CD4-positive, alpha-beta T cell treated with Interleukin-6 for 4 hours (primary cell): ENCODE measurements at regions not wholly inside any gene's neighbourhood (a gene's known extent, or its start where the extent isn't known, plus 50 kb on each side); places are given as distances from the start of the nearest gene placed in this dataset.

Source experiments
- DNase-seq: peaks from one replicate; pipeline ENCODE4 v3.0.0-alpha.2; 2020; ENCODE audit warnings: mixed read lengths

DNA sequence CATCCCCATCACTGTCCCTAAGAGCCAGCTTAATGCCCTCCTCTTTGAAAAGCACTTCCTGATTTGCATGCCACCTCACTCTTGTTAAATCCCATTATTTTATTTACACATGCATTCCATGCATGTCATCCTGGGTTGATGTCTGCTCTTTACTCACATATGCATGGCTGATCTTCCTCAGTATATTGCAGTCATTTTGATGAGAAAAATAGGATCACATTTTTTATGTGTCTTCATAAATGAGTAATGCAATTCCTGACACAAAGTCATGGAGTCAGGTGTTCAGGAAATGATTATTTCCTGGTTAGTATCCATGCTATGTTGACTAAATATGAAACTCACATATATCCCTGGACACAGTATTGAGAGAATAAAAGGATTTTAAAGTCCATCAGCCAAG lies 204.7 kb downstream of the SLIT2 start:
- no peak for DNase-seq

DNA sequence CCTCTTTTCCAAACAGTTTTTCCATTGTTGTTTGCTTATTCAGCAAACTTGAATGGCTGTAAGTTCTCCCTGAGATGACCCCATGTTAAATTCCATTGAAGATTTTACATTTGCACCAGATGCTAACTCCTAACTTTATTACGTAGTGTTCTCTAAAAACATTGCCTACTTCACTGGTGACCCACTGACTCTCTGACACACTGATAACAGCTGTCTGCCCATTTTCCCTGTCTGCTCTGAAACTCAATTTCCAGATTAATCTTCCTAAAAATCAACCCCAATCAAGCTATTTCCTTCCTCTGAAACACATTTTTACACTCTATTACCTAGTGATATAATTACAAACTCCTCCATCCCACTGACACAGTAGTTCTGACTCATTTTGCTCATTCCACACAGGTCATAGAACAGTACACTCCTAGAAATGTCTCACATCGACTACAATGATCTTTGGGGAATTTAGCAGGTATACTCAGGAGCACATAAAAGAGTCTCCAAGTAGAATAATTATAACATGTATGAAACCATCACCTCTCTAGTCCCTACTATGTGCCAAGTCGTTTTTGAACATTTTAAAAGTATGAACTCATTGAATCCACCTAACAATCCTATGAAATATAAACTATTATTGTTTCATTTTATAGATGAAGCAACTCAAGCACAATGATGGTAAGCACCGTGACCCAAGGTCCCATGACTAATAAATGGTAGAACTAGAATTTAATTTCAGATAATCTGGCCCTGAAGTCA lies 210.9 kb downstream of the SLIT2 start:
- no peak for DNase-seq

DNA sequence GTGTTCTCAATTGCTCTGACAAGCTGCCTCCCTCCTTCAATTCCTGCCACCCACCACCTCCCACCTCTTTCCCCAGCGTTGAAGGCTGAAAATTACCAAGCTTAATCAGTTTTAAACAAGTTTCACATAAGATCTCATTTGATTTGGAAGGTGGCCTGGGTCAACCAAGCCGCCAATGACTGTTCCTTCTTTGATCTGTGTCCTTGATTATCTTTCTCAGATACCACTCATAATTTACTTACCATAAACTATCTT lies 211.4 kb downstream of the SLIT2 start:
- no peak for DNase-seq

DNA sequence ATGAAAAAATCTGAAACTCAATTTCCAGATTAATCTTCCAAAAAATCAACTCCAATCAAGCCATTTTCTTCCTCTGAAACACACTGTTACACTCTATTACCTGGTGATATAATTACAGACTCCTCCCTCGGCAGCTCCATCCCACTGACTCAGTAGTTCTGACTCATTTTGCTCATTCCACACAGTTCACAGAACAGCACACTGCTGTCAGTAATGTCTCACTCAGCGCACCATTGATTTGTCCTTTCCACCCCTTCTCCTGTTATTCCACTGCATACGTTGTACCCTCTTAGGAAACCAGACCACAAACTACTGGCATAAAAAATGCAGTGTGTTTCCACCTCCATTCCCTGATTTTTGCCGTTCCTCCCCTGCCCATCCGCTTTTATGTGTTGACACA lies 212.7 kb downstream of the SLIT2 start:
- DNase-seq, result no peak

DNA sequence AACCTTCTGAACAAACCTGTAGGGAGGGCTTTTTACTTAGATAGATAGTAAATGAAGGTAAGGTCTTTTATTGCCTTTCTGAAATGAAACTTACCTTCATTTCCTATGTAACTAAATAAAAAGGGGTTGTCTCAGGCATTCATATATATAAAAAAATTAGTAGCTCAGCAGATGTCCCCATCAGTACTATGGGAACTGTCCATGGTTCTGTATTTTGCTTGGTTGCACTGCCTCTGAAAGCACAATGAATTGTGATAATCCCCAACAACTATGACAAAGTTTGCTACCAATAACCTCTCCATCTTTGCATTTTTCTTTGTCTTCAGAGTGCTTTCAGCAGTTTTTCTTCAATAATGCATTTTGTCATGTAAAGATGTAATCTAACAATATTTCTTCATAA lies 222.4 kb downstream of the SLIT2 start:
- no peak for DNase-seq

DNA sequence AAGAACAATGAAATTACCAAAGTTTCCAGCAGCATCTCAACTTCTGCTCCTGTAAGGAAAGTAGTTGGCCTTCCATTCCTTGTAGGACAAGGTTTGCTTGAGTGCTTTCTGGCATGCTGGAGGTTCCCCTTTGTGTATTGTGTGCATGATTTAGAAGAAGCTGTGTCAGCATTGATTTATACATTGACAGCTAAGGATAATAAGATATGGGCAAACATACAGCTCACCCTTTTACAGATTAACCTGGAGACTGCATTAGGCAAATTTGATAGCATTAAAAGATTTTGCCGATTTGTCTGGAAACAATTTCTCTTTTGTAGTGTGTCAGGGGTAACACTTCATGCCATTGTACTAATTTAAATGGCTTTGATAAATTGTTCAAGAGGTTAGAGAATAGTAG lies 221.8 kb upstream of the PACRGL start:
- no peak for DNase-seq

DNA sequence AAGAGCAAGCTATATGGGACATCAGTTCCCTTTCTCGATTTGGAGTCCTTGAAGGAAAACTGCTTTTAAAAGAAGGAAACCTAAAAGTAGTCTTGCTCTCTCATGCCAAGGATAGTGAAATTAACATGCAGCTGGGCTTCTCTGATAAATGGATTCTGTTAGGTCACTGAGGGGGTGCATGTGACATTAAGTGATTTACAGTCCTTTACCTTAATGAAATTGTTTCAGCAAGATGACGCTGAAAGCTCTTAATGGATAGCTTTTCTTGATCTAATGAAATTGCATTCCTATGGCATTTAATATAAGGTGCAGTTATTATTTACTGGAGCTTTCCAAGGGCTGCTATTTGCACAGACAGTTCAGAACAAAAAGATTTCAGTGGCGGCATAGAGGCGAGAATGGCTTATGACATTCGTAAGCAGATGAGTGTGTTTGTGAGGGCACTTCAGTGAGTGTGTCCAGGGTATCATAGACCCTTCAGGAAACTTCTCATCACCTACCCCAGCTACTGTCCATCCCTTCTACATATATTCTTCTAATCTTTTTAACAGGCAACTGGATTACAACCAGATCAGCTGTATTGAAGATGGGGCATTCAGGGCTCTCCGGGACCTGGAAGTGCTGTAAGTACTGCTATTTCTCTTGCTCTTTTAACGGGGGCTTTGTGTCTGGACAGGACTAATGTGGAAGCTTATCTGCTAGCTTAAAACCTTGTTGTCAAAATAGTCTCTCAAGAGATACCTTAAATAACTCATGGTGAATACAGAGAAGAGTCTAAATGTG lies 219.9 kb upstream of the PACRGL start:
- no peak for DNase-seq

DNA sequence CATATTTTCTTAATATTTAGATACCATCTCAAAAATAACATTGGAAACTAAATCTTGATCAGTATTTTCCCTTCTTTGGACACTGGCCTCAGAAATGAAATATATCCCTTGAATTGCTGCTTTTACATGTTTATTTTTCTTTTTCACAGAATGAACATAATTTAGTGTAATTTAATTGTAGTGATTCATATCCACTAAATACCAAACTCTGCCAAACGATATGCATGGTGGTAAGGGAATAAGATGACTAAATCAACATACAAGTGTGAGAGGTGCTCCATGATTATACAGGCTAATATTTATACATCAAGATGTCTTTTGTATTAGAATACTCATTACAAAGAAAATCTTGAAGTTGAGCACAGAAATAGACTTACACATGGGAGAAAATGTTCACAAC lies 216.8 kb upstream of the PACRGL start:
- no peak for DNase-seq

DNA sequence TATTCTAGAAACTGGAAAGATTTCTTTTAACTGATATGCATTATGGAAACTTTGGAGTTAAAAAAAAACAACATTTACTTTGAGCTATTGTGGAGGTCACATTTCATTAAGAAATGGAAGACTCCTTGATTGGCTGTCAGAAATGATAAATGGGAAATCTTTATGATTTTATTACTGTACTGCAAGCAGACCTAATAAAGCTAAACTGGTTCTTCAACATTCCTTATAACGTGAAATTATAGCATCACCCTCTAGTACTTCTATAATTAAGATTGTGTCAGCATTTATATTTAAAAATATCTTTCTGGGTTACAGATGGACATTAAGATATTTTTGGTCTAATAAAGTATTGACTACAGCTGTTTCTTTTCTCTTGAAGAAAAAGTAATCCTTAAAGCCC lies 213.8 kb upstream of the PACRGL start:
- no peak for DNase-seq

DNA sequence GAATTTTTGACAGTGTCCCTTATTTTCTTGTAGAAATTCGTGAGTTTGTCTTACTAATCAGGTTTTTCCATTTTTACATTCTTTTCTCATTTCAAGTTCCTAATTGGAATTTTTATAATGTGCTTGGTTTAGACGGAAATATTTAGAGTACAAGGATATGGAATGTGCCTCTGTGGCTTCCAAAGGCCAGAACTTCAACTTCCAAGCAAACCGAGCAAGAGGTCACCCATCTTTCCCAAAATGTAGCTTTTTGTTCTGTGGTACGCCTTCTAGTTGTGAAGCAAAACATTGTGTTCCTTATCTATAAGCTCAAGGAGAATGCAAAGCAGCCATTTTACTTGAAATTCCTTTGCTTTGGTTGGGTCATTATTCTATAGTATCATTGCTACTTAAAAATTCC lies 212.8 kb upstream of the PACRGL start:
- DNase-seq, result no peak

DNA sequence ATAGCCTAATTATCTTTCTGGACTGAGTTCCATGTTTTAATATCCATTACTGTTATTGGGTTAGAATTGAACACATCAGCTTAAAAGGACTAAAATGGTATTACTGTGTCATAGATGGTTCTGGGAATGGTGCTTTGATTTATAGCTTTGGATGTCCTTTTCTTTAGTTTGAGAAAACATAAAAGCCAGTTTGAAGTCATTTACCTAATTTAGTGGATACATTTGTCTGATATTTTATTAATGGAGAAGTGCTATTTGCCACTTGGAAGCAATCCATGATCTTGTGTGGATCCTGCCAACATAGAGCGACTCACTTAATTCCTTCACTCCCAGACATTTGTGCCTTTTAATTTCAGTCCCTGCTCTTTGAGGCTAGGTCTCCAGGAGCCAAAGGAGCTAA lies 212.4 kb upstream of the PACRGL start:
- DNase-seq, result no peak

DNA sequence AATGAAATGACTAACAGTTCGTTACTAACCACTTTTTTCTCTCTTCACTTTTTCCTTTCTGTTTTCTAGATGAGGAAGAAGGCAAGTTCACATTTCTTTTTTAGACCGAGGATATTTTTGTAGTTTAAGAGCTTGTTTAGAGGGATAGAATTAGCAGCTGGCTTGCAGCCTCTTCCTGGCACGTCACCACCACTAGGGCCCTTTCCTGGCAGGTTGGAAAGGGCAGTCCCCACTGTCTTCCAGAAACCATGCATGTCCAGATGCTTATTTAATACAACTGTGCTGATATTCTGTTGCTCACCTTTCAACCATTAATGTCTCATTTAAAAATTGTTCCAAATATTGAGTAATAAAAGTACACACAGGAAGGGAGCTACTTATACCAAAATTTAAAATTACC lies 209.5 kb upstream of the PACRGL start:
- no peak for DNase-seq

DNA sequence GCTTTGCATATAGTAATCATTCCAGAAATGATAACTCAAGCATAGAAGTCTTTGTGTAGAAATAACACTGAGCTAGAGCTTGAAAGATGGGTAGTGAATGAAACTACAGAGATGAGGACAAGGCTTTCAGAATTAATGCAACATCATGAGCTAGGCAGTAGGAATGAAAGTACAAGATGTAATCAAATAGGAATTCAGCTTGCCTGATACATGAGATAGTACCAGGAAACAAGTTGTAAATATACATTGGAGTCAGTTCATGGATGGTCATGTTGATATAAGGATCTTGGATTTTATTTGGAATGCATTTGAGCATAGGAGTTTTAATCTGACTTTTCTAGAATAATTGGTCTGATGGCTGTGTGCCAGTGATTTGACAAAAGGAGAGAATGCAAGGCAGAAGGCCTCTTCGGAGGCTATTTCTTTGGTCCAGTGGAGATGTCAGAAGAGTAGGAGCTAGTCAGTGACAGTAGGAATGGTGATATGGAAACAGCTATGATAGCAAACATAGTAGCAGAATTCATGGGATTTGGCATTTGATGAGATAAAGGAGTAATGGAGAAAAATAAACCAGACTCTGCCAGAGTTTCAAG lies 206.4 kb upstream of the PACRGL start:
- DNase-seq, result no peak

DNA sequence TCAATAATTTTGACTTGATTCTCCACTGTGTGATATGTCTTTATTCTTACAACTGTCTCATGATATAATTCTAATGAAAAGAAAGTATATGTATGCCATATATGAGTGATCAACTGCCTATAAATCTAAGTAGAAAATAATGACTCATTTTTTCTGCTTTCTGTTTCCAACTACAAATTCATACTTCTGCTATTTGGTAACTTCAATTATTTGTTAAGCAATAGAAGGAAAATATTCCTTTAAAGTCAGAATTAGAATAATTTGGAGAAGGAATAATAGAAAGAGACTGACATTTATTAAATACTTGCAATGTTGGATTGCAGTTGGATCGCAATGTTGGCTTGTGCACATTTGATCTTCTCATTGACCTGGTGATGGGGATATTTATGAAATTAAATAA lies 204.2 kb upstream of the PACRGL start:
- DNase-seq, result no peak

DNA sequence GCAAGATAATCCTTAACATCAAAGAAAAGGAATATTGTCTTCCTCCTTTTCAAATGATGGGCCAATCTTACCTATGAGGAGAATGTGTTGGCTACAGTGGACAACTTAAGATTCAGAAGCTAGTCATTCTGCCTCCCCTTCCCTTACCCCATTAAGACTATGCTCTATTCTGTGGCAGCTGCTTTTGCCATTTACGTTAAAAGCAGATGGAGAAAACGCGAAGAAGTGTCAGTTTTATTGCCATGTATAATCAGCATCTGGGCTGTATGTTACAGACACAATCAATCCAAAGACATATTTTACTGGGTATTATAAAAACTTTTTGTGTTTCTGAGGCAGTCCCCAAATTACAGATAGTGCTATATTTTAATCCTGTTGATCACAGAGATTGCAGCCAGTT lies 196.1 kb upstream of the PACRGL start:
- DNase-seq, result no peak

DNA sequence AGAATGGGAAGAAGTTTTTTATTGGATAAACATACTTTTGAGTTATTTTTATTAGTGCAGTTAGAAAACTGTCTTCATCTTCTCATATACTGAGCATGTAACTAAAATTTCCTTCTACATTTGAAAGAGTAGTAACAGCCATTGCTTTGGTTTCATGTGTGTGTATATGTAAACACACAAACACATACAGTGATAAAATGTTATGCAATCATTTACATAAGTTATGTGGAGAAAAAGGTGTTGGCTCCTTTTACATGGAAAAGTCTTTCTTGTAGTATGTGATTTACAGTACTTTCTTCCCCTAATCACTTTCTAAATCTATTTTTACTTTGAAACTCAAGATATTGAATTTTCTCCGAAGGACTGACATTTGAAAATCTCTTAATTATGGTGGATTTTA lies 194.3 kb upstream of the PACRGL start:
- DNase-seq, result no peak

DNA sequence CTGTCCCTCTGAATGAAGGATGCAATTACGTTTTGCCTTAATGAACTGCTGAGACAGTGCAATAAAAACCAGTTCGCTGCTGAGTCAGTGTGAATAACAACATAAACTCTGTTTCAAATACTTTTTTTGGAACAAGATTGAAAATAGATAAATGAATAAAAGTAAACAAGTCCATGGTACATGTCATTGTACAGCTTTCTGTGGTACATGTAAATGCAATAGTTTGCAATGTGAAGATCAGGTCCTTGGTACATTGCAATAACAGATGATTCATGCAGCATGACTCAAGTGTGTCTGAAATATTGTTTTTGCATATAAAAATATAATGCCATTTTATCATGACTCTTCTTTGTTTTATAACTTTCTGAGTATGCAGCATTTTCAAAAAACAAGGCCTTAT lies 193.4 kb upstream of the PACRGL start:
- DNase-seq, result no peak

DNA sequence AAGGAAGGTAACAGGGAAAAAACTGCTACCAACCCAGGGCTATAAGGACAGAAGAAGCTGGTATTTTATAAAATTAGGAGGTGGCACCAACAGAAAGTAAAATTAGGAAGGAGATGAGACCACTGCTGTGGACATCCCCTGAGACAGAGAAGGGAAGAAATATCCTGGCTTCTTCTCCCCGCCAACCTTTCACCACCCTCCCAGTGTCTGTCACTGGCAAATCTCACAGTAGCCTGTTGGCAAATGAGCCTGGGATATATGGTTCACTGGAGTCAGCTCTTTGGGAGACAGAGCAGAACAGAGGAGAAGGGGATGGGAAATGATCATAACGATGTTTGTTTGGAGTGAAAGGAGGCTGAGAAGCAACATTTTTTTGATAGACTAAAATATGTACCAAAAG lies 190.9 kb upstream of the PACRGL start:
- no peak for DNase-seq

DNA sequence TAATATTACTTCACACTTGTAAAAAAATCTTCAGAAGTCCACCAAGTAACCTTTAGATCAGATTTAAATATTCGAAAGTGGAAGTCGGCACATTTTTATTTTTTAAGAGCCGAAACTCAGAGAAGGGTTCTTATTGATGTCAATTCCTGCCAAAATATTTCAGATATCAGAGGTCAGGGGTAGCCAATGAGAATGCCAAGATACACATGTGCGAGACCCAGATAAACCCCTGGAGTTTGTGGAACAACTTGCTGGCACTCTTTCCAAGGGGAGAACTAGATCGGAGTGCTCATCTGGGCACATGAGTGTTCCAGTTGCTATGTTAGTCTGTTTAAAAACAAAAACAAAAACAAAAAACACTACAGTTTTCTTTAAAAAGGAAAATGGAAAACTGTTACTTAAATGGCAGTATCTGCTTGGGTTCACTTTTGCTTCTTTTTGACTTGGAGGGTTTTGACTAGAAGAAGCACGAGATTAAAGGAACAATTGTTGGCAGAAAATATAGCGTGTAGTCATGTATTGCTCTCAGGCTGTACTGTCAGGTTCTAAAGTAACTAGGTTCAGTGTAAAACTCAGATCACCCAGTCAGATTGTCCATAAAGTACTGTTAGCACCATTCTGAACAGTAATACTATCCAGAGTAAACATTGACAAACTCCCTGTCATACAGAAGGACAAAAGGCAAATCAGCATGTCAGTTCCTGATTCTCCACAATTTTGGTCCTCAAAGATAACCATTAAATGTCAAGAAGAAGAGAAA lies 188.0 kb upstream of the PACRGL start:
- DNase-seq, result no peak

DNA sequence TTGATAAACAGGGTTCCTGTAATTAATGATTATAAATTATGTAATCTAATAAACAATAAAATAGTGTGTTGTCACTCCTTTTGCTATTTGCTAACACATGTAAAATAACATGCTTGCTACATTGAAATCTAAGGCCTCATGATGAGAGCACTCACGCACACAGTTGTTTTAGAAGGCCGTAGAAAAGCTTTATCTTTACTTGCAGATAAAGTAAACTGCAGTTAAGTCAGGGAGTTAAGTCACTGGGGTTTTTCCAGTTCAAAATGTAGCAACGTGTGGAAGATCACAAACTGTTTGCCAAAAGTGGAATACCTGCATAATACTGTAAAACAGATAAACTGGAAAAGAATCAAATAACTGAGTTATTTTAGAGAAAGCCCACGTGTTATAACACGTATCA lies 187.3 kb upstream of the PACRGL start:
- no peak for DNase-seq

DNA sequence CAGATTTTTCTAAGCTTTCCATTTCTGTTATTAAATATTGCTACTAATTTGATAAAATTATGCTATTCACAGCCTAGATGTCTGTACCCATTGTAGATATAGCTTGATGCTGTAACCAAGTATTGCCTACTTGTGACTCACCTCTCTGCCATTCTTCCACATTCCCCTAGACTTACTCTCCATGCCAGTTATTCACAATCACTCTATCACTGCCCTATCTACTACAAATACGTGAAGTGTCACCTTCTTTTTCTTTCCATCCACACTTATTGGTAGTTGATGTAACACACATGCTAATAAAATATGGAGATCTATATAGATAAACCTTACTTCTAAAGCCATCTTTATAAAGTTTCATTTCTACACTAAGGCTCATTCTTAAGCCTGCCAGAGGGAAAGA lies 179.4 kb upstream of the PACRGL start:
- no peak for DNase-seq

DNA sequence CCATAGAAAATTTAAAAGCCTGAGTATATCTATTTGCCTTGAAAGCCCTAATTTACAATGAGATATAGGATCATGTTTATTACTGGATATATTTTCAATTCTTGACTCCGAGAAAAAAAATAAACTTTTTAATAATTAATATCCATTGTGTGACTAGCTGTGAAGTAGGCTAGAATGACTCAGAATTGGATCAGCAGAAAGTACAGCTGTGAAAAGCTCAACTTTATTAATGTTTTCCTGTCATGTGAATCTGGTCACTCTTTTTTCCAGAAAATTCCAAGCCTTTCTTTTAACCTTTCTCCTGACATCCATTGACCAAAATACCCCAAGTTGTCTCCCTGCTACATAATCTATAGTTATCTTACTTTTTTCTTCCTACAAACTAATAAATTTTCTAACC lies 171.8 kb upstream of the PACRGL start:
- DNase-seq, result no peak

DNA sequence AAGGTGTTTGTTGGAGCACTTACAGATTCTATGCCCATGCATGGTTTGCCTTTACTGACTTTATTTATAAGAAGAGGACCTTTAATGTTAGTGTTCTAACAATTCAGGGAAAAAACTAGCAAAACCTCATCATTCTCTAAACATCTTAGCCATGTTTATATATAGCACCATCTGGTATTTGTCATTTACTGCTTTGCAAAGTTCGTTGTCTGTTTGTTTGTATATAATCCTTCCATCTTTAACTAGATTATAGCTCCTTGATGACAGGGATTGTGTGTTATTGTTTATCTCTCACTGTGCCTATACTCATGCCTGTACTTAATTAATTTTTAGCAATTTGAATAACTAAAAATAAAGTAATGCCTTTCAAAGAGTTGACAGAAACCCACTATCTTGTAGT lies 170.6 kb upstream of the PACRGL start:
- no peak for DNase-seq
